ENCODE measurements at regions not wholly inside any gene's neighbourhood (a gene's known extent, or its start where the extent isn't known, plus 50 kb on each side); places are given as distances from the start of the nearest gene placed in this dataset.

DNA sequence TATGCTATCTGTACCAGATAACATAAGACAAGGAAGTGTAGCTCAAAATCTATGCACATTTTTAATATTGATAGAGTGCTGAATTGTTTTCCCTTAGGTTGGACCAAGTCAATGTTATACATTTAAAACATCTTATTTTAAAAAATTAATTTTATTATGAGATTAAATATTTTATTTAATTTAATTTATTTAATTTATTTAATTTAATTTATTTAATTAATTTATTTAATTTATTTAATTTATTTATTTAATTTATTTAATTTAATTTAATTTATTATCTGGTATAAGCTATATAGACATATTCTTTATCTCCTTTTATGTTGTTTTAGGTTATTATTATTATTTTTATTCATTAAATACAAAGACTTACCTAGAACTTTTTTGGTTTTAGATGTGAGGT, 551.7 kb upstream of the LRRTM1 start:
- Histone ChIP-seq H3K4me1 (ENCODE audit: insufficient read depth, low read length) (peaks cover 14% of the 10 kb centered on the region), H3K9me3 (ENCODE audit: insufficient read depth, low read length, severe bottlenecking) (no peaks in the 10 kb centered on the region), H3K36me3 (ENCODE audit: insufficient read depth, low read length) (no peaks in the 10 kb centered on the region), H3K27ac (ENCODE audit: low read length) (no peak overlapping the region), H4K20me1 (ENCODE audit: insufficient read depth, low read length) (no peaks in the 10 kb centered on the region), H3K4me2 (ENCODE audit: insufficient read depth, low read length) (no peak overlapping the region), H2AFZ (ENCODE audit: low read depth, low read length) (no peak overlapping the region), H3K4me3 (ENCODE audit: low read depth in 1 of 2, low read length in 2 of 2) (no peak overlapping the region), H3K27me3 (ENCODE audit: insufficient read depth, low read length, poor library complexity) (no peaks in the 10 kb centered on the region), H3K9ac (ENCODE audit: low read depth, low read length) (no peak overlapping the region), H3K79me2 (ENCODE audit: insufficient read depth, low read length) (no peaks in the 10 kb centered on the region)
- TF ChIP-seq CTCF (IDR thresholded peaks at IDR 0.05; ENCODE audit: borderline replicate concordance, extremely low read depth, low read length, poor library complexity, severe bottlenecking) (no peak), EZH2 (IDR thresholded peaks at IDR 0.05; ENCODE audit: borderline replicate concordance, low read depth, low read length, severe bottlenecking) (no peak)
- no peak for DNase-seq
- no peak for ATAC-seq (ENCODE audit: insufficient read depth, low read depth)

- no peaks in the 10 kb centered on the region for H3K79me2 ChIP-seq (ENCODE audit: insufficient read depth, low read length)
- no peaks in the 10 kb centered on the region for H4K20me1 ChIP-seq (ENCODE audit: insufficient read depth, low read length)
- H3K4me2 ChIP-seq (ENCODE audit: insufficient read depth, low read length), result no peak overlapping the region
- H3K4me1 ChIP-seq (ENCODE audit: insufficient read depth, low read length), result peaks cover 14% of the 10 kb centered on the region
- TF ChIP-seq EZH2 (IDR thresholded peaks at IDR 0.05; ENCODE audit: borderline replicate concordance, low read depth, low read length, severe bottlenecking) (no peak), CTCF (IDR thresholded peaks at IDR 0.05; ENCODE audit: borderline replicate concordance, extremely low read depth, low read length, poor library complexity, severe bottlenecking) (no peak)
- no peak overlapping the region for H3K9ac ChIP-seq (ENCODE audit: low read depth, low read length)
- ATAC-seq (ENCODE audit: insufficient read depth, low read depth) (no peak), DNase-seq (no peak)
- no peak overlapping the region for H3K4me3 ChIP-seq (ENCODE audit: low read depth in 1 of 2, low read length in 2 of 2)
- no peaks in the 10 kb centered on the region for H3K9me3 ChIP-seq (ENCODE audit: insufficient read depth, low read length, severe bottlenecking)
- H3K36me3 ChIP-seq (ENCODE audit: insufficient read depth, low read length), result no peaks in the 10 kb centered on the region
- no peaks in the 10 kb centered on the region for H3K27me3 ChIP-seq (ENCODE audit: insufficient read depth, low read length, poor library complexity)
- H3K27ac ChIP-seq (ENCODE audit: low read length), result no peak overlapping the region
- no peak overlapping the region for H2AFZ ChIP-seq (ENCODE audit: low read depth, low read length)
Measured at GRCh38 chr2:80854831-80855230, 550.3 kb upstream of the LRRTM1 start.

DNA sequence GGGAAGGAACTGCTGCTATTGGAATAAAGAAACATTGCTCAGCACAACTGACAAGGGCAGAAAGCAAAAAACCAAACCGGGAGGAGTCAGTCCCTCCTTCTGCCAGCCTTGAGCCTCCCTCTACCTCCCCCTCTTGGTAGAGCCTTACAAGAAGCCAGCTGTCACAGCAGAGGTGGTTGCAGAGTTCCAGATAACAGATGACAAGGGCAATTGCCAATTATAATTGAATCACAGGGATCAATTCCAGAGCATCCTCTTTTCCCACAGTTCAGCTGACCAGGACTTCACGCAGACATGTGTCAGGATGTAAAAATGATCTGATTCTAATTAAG, 548.2 kb upstream of the LRRTM1 start:
- Histone ChIP-seq H3K79me2 (ENCODE audit: insufficient read depth, low read length) (no peaks in the 10 kb centered on the region), H3K27me3 (ENCODE audit: insufficient read depth, low read length, poor library complexity) (no peaks in the 10 kb centered on the region), H3K9ac (ENCODE audit: low read depth, low read length) (no peak overlapping the region), H4K20me1 (ENCODE audit: insufficient read depth, low read length) (no peaks in the 10 kb centered on the region), H3K36me3 (ENCODE audit: insufficient read depth, low read length) (no peaks in the 10 kb centered on the region), H3K4me1 (ENCODE audit: insufficient read depth, low read length) (no peaks in the 10 kb centered on the region), H3K4me2 (ENCODE audit: insufficient read depth, low read length) (no peak overlapping the region), H3K27ac (ENCODE audit: low read length) (no peak overlapping the region), H3K9me3 (ENCODE audit: insufficient read depth, low read length, severe bottlenecking) (no peaks in the 10 kb centered on the region), H3K4me3 (ENCODE audit: low read depth in 1 of 2, low read length in 2 of 2) (no peak overlapping the region), H2AFZ (ENCODE audit: low read depth, low read length) (no peak overlapping the region)
- DNase-seq (peak; percentile 5), ATAC-seq (ENCODE audit: insufficient read depth, low read depth) (no peak)
- TF ChIP-seq CTCF (IDR thresholded peaks at IDR 0.05; ENCODE audit: borderline replicate concordance, extremely low read depth, low read length, poor library complexity, severe bottlenecking) (peak; percentile 23), EZH2 (IDR thresholded peaks at IDR 0.05; ENCODE audit: borderline replicate concordance, low read depth, low read length, severe bottlenecking) (no peak)
